GM23338 (cell line): ENCODE measurements at regions not wholly inside any gene's neighbourhood (a gene's known extent, or its start where the extent isn't known, plus 50 kb on each side); places are given as distances from the start of the nearest gene placed in this dataset.
A peak's percentile ranks its signal among the peaks of the same experiment; 100 is the strongest.

Experiments used
- ATAC-seq: fragments of 200-7000 bp; cut with Tn5 transposase; 3 replicates; pipeline ENCODE4 v1.9.1; 2020
- DNase-seq: peaks from one replicate; pipeline ENCODE4 v3.0.0-alpha.2; 2015; ENCODE audit warnings: low spot score
- H2AFZ ChIP-seq: fragments of 200-600 bp; sonication (generic); 2 replicates; pipeline ENCODE4 v1.8.0; 2016; ENCODE audit warnings: antibody characterized with exemption, mild to moderate bottlenecking, moderate library complexity
- H3F3A ChIP-seq: fragments of 200-600 bp; sonication (generic); replicated peaks from 2 replicates; pipeline ENCODE4 v1.8.0; 2017; ENCODE audit warnings: antibody characterized with exemption, mixed run types, low read depth
- H3K27ac ChIP-seq: fragments of 200-600 bp; sonication (generic); 2 replicates; pipeline ENCODE4 v1.6.1; 2016; ENCODE audit warnings: low read depth
- H3K27me3 ChIP-seq: fragments of 200-600 bp; sonication (generic); 2 replicates; pipeline ENCODE4 v1.8.0; 2016; ENCODE audit warnings: mild to moderate bottlenecking, mixed run types, moderate library complexity; ENCODE audit not compliant: insufficient read depth
- H3K36me3 ChIP-seq: fragments of 200-600 bp; sonication (generic); 2 replicates; pipeline ENCODE4 v1.8.0; 2016; ENCODE audit warnings: mild to moderate bottlenecking; ENCODE audit not compliant: insufficient read depth
- H3K4me1 ChIP-seq: fragments of 200-600 bp; sonication (generic); 2 replicates; pipeline ENCODE4 v1.8.0; 2016; ENCODE audit warnings: mild to moderate bottlenecking, moderate library complexity; ENCODE audit not compliant: insufficient read depth
- H3K4me2 ChIP-seq: fragments of 200-600 bp; sonication (generic); 2 replicates; pipeline ENCODE4 v1.7.1; 2017; ENCODE audit warnings: mixed run types
- H3K4me3 ChIP-seq: fragments of 200-600 bp; sonication (generic); 2 replicates; pipeline ENCODE4 v1.6.1; 2016; ENCODE audit warnings: mixed run types
- H3K79me2 ChIP-seq: fragments of 200-600 bp; sonication (generic); replicated peaks from 2 replicates; pipeline ENCODE4 v1.8.0; 2017; ENCODE audit warnings: mild to moderate bottlenecking; ENCODE audit not compliant: insufficient read depth
- H3K9me2 ChIP-seq: fragments of 200-600 bp; sonication (generic); 2 replicates; pipeline ENCODE4 v1.8.0; 2017; ENCODE audit not compliant: insufficient read depth
- H4K20me1 ChIP-seq: fragments of 200-600 bp; sonication (generic); replicated peaks from 2 replicates; pipeline ENCODE4 v1.8.0; 2017; ENCODE audit warnings: mild to moderate bottlenecking; ENCODE audit not compliant: insufficient read depth
- H3K27ac Mint-ChIP-seq: 2 replicates; pipeline ENCODE4 v1.8.0; 2020; ENCODE audit warnings: inconsistent platforms, mild to moderate bottlenecking, moderate library complexity, mixed read lengths
- H3K27me3 Mint-ChIP-seq: 3 replicates; pipeline ENCODE4 v1.8.0; 2022; ENCODE audit warnings: low read depth, mild to moderate bottlenecking, moderate library complexity, mixed read lengths, inconsistent platforms; ENCODE audit not compliant: insufficient read depth, poor library complexity
- H3K36me3 Mint-ChIP-seq: 3 replicates; pipeline ENCODE4 v1.8.0; 2021; ENCODE audit warnings: low read depth, mild to moderate bottlenecking, inconsistent platforms, moderate library complexity, mixed read lengths
- H3K4me1 Mint-ChIP-seq: 3 replicates; pipeline ENCODE4 v1.8.0; 2020; ENCODE audit warnings: mild to moderate bottlenecking, inconsistent platforms, mixed read lengths
- H3K4me3 Mint-ChIP-seq: 3 replicates; pipeline ENCODE4 v1.8.0; 2021; ENCODE audit warnings: moderate library complexity, mild to moderate bottlenecking, inconsistent platforms, mixed read lengths
- H3K9me3 Mint-ChIP-seq: 3 replicates; pipeline ENCODE4 v1.8.0; 2020; ENCODE audit warnings: moderate library complexity, mild to moderate bottlenecking, inconsistent platforms, mixed read lengths
- CREB1 ChIP-seq: fragments of 250-450 bp; sonication (Bioruptor Pico); IDR thresholded peaks from 2 replicates; pipeline ENCODE4 v1.5.0; 2020; ENCODE audit warnings: low read depth, mild to moderate bottlenecking, moderate library complexity
- ETS1 ChIP-seq: IDR thresholded peaks from 2 replicates; pipeline ENCODE4 v1.6.1; 2016; ENCODE audit warnings: antibody characterized with exemption
- EZH2phosphoT487 ChIP-seq: fragments of 200-600 bp; sonication (generic); IDR thresholded peaks from one replicate; pipeline ENCODE4 v1.8.1; 2018; ENCODE audit warnings: antibody characterized with exemption; ENCODE audit not compliant: unreplicated experiment
- POLR2AphosphoS5 ChIP-seq: IDR thresholded peaks from 2 replicates; pipeline ENCODE4 v1.6.1; 2016; ENCODE audit warnings: antibody characterized with exemption, low read depth
- REST ChIP-seq: IDR thresholded peaks from one replicate; pipeline ENCODE4 v1.6.1; 2018; ENCODE audit warnings: antibody characterized with exemption; ENCODE audit not compliant: unreplicated experiment
- ZNF114 ChIP-seq: fragments of 250-450 bp; sonication (Bioruptor Pico); IDR thresholded peaks from 2 replicates; pipeline ENCODE4 v1.5.0; 2020; ENCODE audit warnings: mild to moderate bottlenecking, moderate library complexity
- ZNF331 ChIP-seq: fragments of 250-450 bp; sonication (Bioruptor Pico); IDR thresholded peaks from 2 replicates; pipeline ENCODE4 v1.5.0; 2020; ENCODE audit warnings: low read depth, mild to moderate bottlenecking, moderate library complexity

- no peak for TF ChIP-seq ETS1
- no peak for TF ChIP-seq ZNF331 (CRISPR knock-in tag)
- TF ChIP-seq CREB1 (CRISPR knock-in tag), result no peak
- TF ChIP-seq EZH2phosphoT487, result no peak
Observed at GRCh38 chr10:78904196-78904595, 164.6 kb upstream of the ZMIZ1 start (continued).

- Histone ChIP-seq H3K79me2 (no peaks in the 10 kb centered on the region), H3K36me3 (no peaks in the 10 kb centered on the region), H3K4me1 (no peaks in the 10 kb centered on the region), H3K4me3 (no peak overlapping the region), H3K27me3 (no peaks in the 10 kb centered on the region), H3F3A (no peaks in the 10 kb centered on the region), H3K27ac (no peak overlapping the region), H4K20me1 (no peaks in the 10 kb centered on the region), H2AFZ (no peak overlapping the region), H3K4me2 (no peak overlapping the region), H3K9me2 (no peaks in the 10 kb centered on the region)
- TF ChIP-seq REST, result no peak
- TF ChIP-seq ZNF114 (CRISPR knock-in tag), result no peak
- no peak for TF ChIP-seq POLR2AphosphoS5
- Mint-ChIP-seq H3K9me3 (no peaks in the 10 kb centered on the region; the same call in 2 of the 3 replicates), H3K4me3 (no peak overlapping the region), H3K27me3 (peaks cover 14% of the 10 kb centered on the region), H3K4me1 (peaks cover 9% of the 10 kb centered on the region), H3K36me3 (no peaks in the 10 kb centered on the region), H3K27ac (no peak overlapping the region)
- DNase-seq, result no peak
- no peak for ATAC-seq
Observed at GRCh38 chr10:78905015-78905956, 163.5 kb upstream of the ZMIZ1 start.

GRCh38 chr10:78905957-78906308 lies 162.8 kb upstream of the ZMIZ1 start:
- H3K36me3 ChIP-seq, result no peaks in the 10 kb centered on the region
- H3K4me3 ChIP-seq, result no peak overlapping the region
- ATAC-seq (peak; percentile 73), DNase-seq (peak; percentile 19)
- Mint-ChIP-seq H3K9me3 (no peaks in the 10 kb centered on the region; the same call in 2 of the 3 replicates), H3K4me3 (no peak overlapping the region), H3K27me3 (peaks cover 14% of the 10 kb centered on the region), H3K36me3 (no peaks in the 10 kb centered on the region), H3K27ac (no peak overlapping the region), H3K4me1 (peaks cover 9% of the 10 kb centered on the region)
- H4K20me1 ChIP-seq, result no peaks in the 10 kb centered on the region
- no peak overlapping the region for H3K4me2 ChIP-seq
- H3K27ac ChIP-seq, result no peak overlapping the region
- H3K27me3 ChIP-seq, result no peaks in the 10 kb centered on the region
- no peaks in the 10 kb centered on the region for H3K4me1 ChIP-seq
- no peak overlapping the region for H2AFZ ChIP-seq
- no peaks in the 10 kb centered on the region for H3K79me2 ChIP-seq
- H3F3A ChIP-seq, result no peaks in the 10 kb centered on the region
- no peaks in the 10 kb centered on the region for H3K9me2 ChIP-seq
- no peak for TF ChIP-seq REST
